WTC11 (cell line): ENCODE measurements at regions not wholly inside any gene's neighbourhood (a gene's known extent, or its start where the extent isn't known, plus 50 kb on each side); places are given as distances from the start of the nearest gene placed in this dataset.
"Not testable (repeated sequence)": the region's sequence is repeated elsewhere in the genome, so short reads cannot be mapped to it uniquely, and the experiment has no call there.

ENCODE experiments used
- ATAC-seq: fragments of 200-7000 bp; cut with Tn5 transposase; 2 replicates; pipeline ENCODE4 v1.10.0; 2021; ENCODE audit warnings: mild to moderate bottlenecking, moderate library complexity
- CTCF ChIA-PET: fragments of 300-600 bp; sonication (Branson Sonifier 250); formaldehyde crosslinking; loops from one replicate; lab custom pipeline; 2021; ENCODE audit warnings: antibody characterized with exemption; lab: Charles Lee
- POLR2A ChIA-PET: fragments of 350-600 bp; sonication (Branson Sonifier 250); formaldehyde crosslinking; loops from one replicate; lab custom pipeline; 2021; ENCODE audit warnings: antibody characterized with exemption; lab: Charles Lee
- DNase-seq: peaks from one replicate; pipeline ENCODE4 v3.0.0; 2021; ENCODE audit warnings: low spot score
- H3K27ac Mint-ChIP-seq: 2 replicates; pipeline ENCODE4 v1.8.0; 2021; ENCODE audit warnings: mixed read lengths
- H3K27me3 Mint-ChIP-seq: 2 replicates; pipeline ENCODE4 v1.8.0; 2021; ENCODE audit warnings: low read depth, mild to moderate bottlenecking, moderate library complexity, mixed read lengths
- H3K36me3 Mint-ChIP-seq: 2 replicates; pipeline ENCODE4 v1.8.0; 2021; ENCODE audit warnings: mixed read lengths
- H3K4me1 Mint-ChIP-seq: 2 replicates; pipeline ENCODE4 v1.8.0; 2022; ENCODE audit warnings: mixed read lengths
- H3K4me3 Mint-ChIP-seq: 2 replicates; pipeline ENCODE4 v1.8.0; 2021; ENCODE audit warnings: mild to moderate bottlenecking, moderate library complexity, mixed read lengths
- H3K9me3 Mint-ChIP-seq: 2 replicates; pipeline ENCODE4 v1.8.0; 2021; ENCODE audit warnings: mixed read lengths

- DNase-seq, H3K9me3 Mint-ChIP-seq, H3K36me3 Mint-ChIP-seq, CTCF ChIA-PET, H3K27ac Mint-ChIP-seq, POLR2A ChIA-PET, H3K4me1 Mint-ChIP-seq, H3K27me3 Mint-ChIP-seq, H3K4me3 Mint-ChIP-seq, ATAC-seq: not testable (repeated sequence)
These were observed 54.7 kb downstream of the OR4M2 start for GRCh38 chr15:22134941-22135566.

GRCh38 chr15:22137572-22137971, 57.2 kb downstream of the OR4M2 start:
- H3K9me3 Mint-ChIP-seq, H3K4me3 Mint-ChIP-seq, POLR2A ChIA-PET, H3K27ac Mint-ChIP-seq, ATAC-seq, CTCF ChIA-PET, H3K27me3 Mint-ChIP-seq, H3K4me1 Mint-ChIP-seq, H3K36me3 Mint-ChIP-seq, DNase-seq: not testable (repeated sequence)

- H3K27ac Mint-ChIP-seq, DNase-seq, POLR2A ChIA-PET, H3K9me3 Mint-ChIP-seq, CTCF ChIA-PET, H3K4me1 Mint-ChIP-seq, H3K36me3 Mint-ChIP-seq, ATAC-seq, H3K4me3 Mint-ChIP-seq, H3K27me3 Mint-ChIP-seq: not testable (repeated sequence)
These were observed 60.8 kb downstream of the OR4M2 start for GRCh38 chr15:22141106-22141505.

- H3K27ac Mint-ChIP-seq, H3K9me3 Mint-ChIP-seq, H3K4me1 Mint-ChIP-seq, DNase-seq, H3K36me3 Mint-ChIP-seq, H3K27me3 Mint-ChIP-seq, POLR2A ChIA-PET, ATAC-seq, H3K4me3 Mint-ChIP-seq, CTCF ChIA-PET: not testable (repeated sequence)
These were observed 67.8 kb downstream of the OR4M2 start for GRCh38 chr15:22148109-22148508.

- H3K27ac Mint-ChIP-seq, H3K4me1 Mint-ChIP-seq, H3K9me3 Mint-ChIP-seq, H3K36me3 Mint-ChIP-seq, H3K27me3 Mint-ChIP-seq, DNase-seq, H3K4me3 Mint-ChIP-seq, POLR2A ChIA-PET, ATAC-seq, CTCF ChIA-PET: not testable (repeated sequence)
These were observed 77.9 kb downstream of the OR4M2 start for GRCh38 chr15:22158243-22158642.

- ATAC-seq, CTCF ChIA-PET, POLR2A ChIA-PET, H3K4me3 Mint-ChIP-seq, H3K27ac Mint-ChIP-seq, H3K36me3 Mint-ChIP-seq, H3K9me3 Mint-ChIP-seq, H3K4me1 Mint-ChIP-seq, DNase-seq, H3K27me3 Mint-ChIP-seq: not testable (repeated sequence)
These were observed 80.0 kb downstream of the OR4M2 start for GRCh38 chr15:22160283-22160682.

- POLR2A ChIA-PET, ATAC-seq, CTCF ChIA-PET, H3K27me3 Mint-ChIP-seq, H3K4me1 Mint-ChIP-seq, H3K27ac Mint-ChIP-seq, DNase-seq, H3K36me3 Mint-ChIP-seq, H3K9me3 Mint-ChIP-seq, H3K4me3 Mint-ChIP-seq: not testable (repeated sequence)
These were observed 80.4 kb downstream of the OR4M2 start for GRCh38 chr15:22160741-22161140.

GRCh38 chr15:22161398-22161797, 81.1 kb downstream of the OR4M2 start:
- H3K4me1 Mint-ChIP-seq, H3K27ac Mint-ChIP-seq, H3K4me3 Mint-ChIP-seq, DNase-seq, H3K36me3 Mint-ChIP-seq, H3K27me3 Mint-ChIP-seq, H3K9me3 Mint-ChIP-seq, POLR2A ChIA-PET, CTCF ChIA-PET, ATAC-seq: not testable (repeated sequence)

GRCh38 chr15:22163715-22164114, 83.4 kb downstream of the OR4M2 start:
- H3K4me3 Mint-ChIP-seq, H3K27ac Mint-ChIP-seq, H3K9me3 Mint-ChIP-seq, H3K36me3 Mint-ChIP-seq, ATAC-seq, CTCF ChIA-PET, H3K4me1 Mint-ChIP-seq, POLR2A ChIA-PET, DNase-seq, H3K27me3 Mint-ChIP-seq: not testable (repeated sequence)

GRCh38 chr15:22167521-22167920, 87.2 kb downstream of the OR4M2 start:
- H3K9me3 Mint-ChIP-seq, ATAC-seq, H3K27ac Mint-ChIP-seq, H3K36me3 Mint-ChIP-seq, POLR2A ChIA-PET, CTCF ChIA-PET, H3K4me3 Mint-ChIP-seq, H3K4me1 Mint-ChIP-seq, DNase-seq, H3K27me3 Mint-ChIP-seq: not testable (repeated sequence)

GRCh38 chr15:22173029-22173998, 93.0 kb downstream of the OR4M2 start:
- H3K4me1 Mint-ChIP-seq, ATAC-seq, H3K27me3 Mint-ChIP-seq, H3K36me3 Mint-ChIP-seq, CTCF ChIA-PET, POLR2A ChIA-PET, H3K9me3 Mint-ChIP-seq, H3K27ac Mint-ChIP-seq, H3K4me3 Mint-ChIP-seq, DNase-seq: not testable (repeated sequence)

- H3K4me1 Mint-ChIP-seq, H3K36me3 Mint-ChIP-seq, POLR2A ChIA-PET, H3K27ac Mint-ChIP-seq, CTCF ChIA-PET, H3K27me3 Mint-ChIP-seq, ATAC-seq, H3K9me3 Mint-ChIP-seq, DNase-seq, H3K4me3 Mint-ChIP-seq: not testable (repeated sequence)
These were observed 93.8 kb downstream of the OR4M2 start for GRCh38 chr15:22174088-22174487.
